HFF-Myc (cell line): ENCODE measurements at regions not wholly inside any gene's neighbourhood (a gene's known extent, or its start where the extent isn't known, plus 50 kb on each side); places are given as distances from the start of the nearest gene placed in this dataset.

Experiments
- DNase-seq: peaks from one replicate; pipeline ENCODE4 v3.0.0-alpha.2; 2011; ENCODE audit warnings: low read depth; ENCODE audit errors: extremely low read depth
- H3K4me3 ChIP-seq: replicated peaks from 2 replicates; pipeline ENCODE4 v1.5.1; 2011; ENCODE audit warnings: low read depth, mild to moderate bottlenecking, control low read depth, low read length
- CTCF ChIP-seq: IDR thresholded peaks from 2 replicates; pipeline ENCODE4 v1.5.1; 2012; ENCODE audit warnings: mild to moderate bottlenecking, low read depth, low read length, control low read depth; ENCODE audit errors: missing control alignments

- no peak overlapping the region for H3K4me3 ChIP-seq
- TF ChIP-seq CTCF: no peak
- no peak for DNase-seq
Observed at GRCh38 chr5:146952168-146952567, 73.6 kb upstream of the PPP2R2B start.

- DNase-seq: no peak
- no peak overlapping the region for H3K4me3 ChIP-seq
- no peak for TF ChIP-seq CTCF
Observed at GRCh38 chr5:146956217-146956616, 77.7 kb upstream of the PPP2R2B start.

DNA sequence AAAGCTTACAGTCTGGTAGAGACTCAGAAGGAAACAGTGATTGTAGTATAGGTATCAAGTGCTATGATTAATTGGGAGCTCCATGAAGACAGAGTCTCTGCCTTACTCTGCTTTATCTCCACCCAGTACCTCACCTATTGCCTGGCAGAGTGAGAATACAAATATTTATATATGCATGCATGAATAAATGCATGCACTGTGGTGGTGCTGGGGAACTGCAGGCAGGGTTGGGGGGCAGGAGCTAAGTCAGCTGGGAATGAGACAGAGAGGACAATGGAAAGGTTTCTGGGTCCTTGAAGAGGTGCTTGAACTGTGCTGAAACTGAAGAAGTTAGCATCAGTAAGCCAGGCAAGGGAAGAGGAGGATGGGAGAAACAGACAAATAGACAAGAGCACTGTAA lies 80.8 kb upstream of the PPP2R2B start:
- no peak overlapping the region for H3K4me3 ChIP-seq
- no peak for DNase-seq
- TF ChIP-seq CTCF: no peak

DNA sequence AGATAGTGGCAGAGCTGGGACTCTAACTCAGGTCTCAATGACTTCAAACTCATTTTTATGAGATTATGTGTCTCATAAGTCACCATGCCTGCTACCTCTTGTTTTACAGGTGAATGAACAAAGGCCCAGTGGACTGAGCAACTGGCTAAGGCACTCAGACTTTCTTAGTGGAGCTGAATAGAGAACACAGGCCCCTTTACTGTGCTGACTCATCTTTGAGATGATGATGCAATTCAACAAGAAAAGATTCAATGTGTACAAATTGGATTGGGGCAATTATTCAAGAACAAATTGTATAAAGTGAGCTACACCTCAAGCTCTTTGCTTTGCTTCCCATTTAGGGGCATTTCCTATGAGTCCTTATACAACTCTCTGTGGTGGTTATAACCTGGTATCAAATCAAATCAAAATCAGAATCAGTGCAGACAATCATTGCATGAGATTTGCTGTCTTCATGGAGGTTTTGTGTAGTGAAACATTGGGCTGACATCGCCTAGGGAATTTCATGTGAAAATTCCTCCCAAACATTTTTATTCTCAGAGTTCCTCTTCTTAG lies 84.3 kb upstream of the PPP2R2B start:
- TF ChIP-seq CTCF: no peak
- H3K4me3 ChIP-seq: no peak overlapping the region
- no peak for DNase-seq

GRCh38 chr5:146965761-146966659 lies 87.5 kb upstream of the PPP2R2B start:
- peak; percentile 66 for TF ChIP-seq CTCF
- no peak overlapping the region for H3K4me3 ChIP-seq
- DNase-seq: peak; percentile 59

DNA sequence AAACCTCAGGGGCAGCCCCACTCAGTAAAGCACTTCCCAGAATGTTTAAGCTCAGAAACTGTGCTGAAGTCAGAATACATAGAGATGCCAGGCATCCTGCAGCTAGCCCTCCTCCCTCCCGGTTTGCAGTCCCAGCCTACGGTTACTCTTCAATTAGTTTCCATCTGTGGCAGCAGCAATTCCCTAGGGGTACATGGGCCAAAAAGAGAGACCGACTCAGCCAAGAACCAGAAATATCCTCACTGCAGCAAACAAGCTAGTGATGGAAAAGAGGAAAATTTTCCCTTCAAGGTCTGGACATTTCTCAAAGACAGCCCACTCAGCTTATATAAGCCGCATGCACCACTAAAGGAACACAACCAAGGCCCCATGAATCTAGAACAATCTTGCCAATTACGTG lies 89.1 kb upstream of the PPP2R2B start:
- TF ChIP-seq CTCF: no peak
- H3K4me3 ChIP-seq: no peak overlapping the region
- DNase-seq: no peak

- DNase-seq: no peak
- H3K4me3 ChIP-seq: no peak overlapping the region
- TF ChIP-seq CTCF: no peak
Observed at GRCh38 chr5:146971401-146971800, 92.8 kb upstream of the PPP2R2B start.
